Renal cortical epithelial cell (primary cell): ENCODE measurements at regions not wholly inside any gene's neighbourhood (a gene's known extent, or its start where the extent isn't known, plus 50 kb on each side); places are given as distances from the start of the nearest gene placed in this dataset.

Experiments used
- DNase-seq: peaks from one replicate; pipeline ENCODE4 v3.0.0-alpha.2; 2011; ENCODE audit warnings: low read depth

- peak; percentile 11 for DNase-seq
These were observed 356.6 kb upstream of the GRM7 start for GRCh38 chr3:6504347-6504746.

GRCh38 chr3:6504834-6505233 is 356.1 kb upstream of the GRM7 start:
- DNase-seq, result no peak

GRCh38 chr3:6508410-6508759 is 352.5 kb upstream of the GRM7 start:
- DNase-seq, result no peak

GRCh38 chr3:6509576-6509975 is 351.3 kb upstream of the GRM7 start:
- DNase-seq, result no peak

- DNase-seq, result no peak
These were observed 350.2 kb upstream of the GRM7 start for GRCh38 chr3:6510713-6511112.

GRCh38 chr3:6512172-6512800 is 348.6 kb upstream of the GRM7 start:
- DNase-seq, result no peak

GRCh38 chr3:6516143-6516542 is 344.8 kb upstream of the GRM7 start:
- DNase-seq, result no peak

- no peak for DNase-seq
These were observed 344.2 kb upstream of the GRM7 start for GRCh38 chr3:6516694-6517093.

GRCh38 chr3:6518709-6519345 is 342.1 kb upstream of the GRM7 start:
- no peak for DNase-seq

- DNase-seq, result no peak
These were observed 339.4 kb upstream of the GRM7 start for GRCh38 chr3:6521369-6522113.

- DNase-seq, result no peak
These were observed 338.7 kb upstream of the GRM7 start for GRCh38 chr3:6522191-6522590.

- no peak for DNase-seq
These were observed 337.9 kb upstream of the GRM7 start for GRCh38 chr3:6523043-6523442.

- peak; percentile 11 for DNase-seq
These were observed 336.4 kb upstream of the GRM7 start for GRCh38 chr3:6524479-6524878.

- DNase-seq, result peak; percentile 8
These were observed 334.6 kb upstream of the GRM7 start for GRCh38 chr3:6526321-6526720.

GRCh38 chr3:6526861-6527260 is 334.1 kb upstream of the GRM7 start:
- peak; percentile 5 for DNase-seq

- peak; percentile 71 for DNase-seq
These were observed 332.0 kb upstream of the GRM7 start for GRCh38 chr3:6528951-6529350.

GRCh38 chr3:6531153-6531552 is 329.8 kb upstream of the GRM7 start:
- DNase-seq, result no peak

GRCh38 chr3:6532101-6532500 is 328.8 kb upstream of the GRM7 start:
- no peak for DNase-seq

- no peak for DNase-seq
These were observed 319.9 kb upstream of the GRM7 start for GRCh38 chr3:6540981-6541380.

- no peak for DNase-seq
These were observed 318.1 kb upstream of the GRM7 start for GRCh38 chr3:6542795-6543194.

GRCh38 chr3:6549296-6549695 is 311.6 kb upstream of the GRM7 start:
- DNase-seq, result no peak

GRCh38 chr3:6551165-6551564 is 309.8 kb upstream of the GRM7 start:
- DNase-seq, result no peak

GRCh38 chr3:6560259-6560658 is 300.7 kb upstream of the GRM7 start:
- no peak for DNase-seq
